ENCODE measurements at regions not wholly inside any gene's neighbourhood (a gene's known extent, or its start where the extent isn't known, plus 50 kb on each side); places are given as distances from the start of the nearest gene placed in this dataset.

DNA sequence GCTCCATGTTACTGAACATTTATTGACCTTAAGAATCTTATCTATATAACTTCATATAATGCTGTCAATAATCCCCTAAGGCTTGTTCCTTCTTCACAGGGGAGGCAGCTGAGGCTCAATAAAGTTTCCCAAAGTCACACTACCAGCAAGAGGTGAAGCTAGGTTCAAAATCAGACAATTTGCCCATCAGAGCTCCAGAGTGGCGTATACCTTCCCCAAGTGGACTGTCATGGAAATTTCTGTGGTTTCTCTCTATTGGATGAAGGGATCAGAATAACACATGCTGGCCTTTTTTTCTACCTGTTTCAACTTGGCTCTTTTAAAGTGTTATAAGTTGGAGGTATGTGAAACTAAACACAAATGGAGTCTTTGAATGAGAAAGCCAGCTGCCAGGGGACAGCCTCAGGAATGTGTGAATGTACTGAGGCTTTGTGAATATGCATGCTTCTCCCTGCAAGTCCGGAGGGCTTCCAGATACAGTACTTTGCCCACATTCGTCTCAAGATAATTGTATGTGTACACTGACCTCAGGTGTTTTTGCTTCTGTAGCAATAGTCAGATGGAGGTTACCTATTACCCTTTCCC lies 656.3 kb upstream of the CELF2 start:
- DNase-seq, result no peak

DNA sequence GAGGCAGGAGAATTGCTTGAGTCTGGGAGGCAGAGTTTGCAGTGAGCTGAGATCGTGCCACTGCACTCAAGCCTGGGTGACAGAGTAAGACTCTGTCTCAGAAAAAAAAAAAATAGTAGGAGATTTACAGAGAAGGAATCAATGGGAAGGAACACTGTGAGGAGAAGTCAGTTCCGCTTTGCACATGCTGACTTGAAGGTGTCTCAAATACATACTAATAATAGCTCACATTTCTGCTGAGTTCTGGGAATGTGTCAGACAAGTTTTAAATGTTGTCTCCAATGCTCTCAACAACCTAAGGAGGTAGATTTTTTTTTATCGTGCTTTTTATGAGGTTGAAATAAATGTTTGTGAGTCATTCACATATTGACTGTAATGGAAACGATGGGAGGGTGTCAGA lies 654.9 kb upstream of the CELF2 start:
- DNase-seq, result no peak

DNA sequence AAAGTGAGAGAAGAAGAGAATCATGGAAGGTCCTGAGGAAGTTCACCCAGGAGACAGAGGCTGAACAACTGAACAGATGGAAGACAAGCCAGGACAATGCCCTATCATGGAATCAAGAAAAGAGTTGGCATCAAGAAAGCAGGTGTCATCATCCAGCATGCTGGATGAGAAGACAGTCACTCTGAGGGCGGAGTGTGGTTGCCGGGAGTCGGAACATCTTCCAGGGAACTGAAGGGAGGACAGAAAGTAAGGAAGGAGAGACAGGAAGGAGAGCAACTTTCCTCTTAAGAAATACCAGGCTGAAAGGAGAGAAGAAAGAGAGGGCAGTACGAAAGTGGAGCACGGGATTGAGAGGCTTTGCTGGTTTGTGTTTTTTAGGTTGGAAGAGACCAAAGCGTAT lies 654.5 kb upstream of the CELF2 start:
- no peak for DNase-seq

DNA sequence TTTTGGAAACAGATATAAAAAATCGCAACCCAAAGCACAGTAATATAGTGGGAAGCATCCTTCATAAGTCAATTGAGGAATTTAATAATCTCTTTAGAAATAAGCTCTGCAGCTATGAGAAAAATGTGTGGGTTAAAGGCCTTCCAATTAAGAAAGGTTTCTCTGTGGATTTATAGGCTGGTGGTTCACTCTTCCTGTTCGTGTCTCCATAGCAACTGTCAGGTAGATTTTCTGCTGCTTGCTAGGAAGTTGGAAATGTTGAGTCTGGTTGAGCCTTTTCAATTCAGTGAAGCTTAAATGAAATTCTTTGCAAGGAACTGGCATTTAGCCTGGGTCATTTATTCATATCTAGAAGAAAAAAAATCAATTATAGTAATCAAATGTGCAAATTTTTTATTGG lies 652.8 kb upstream of the CELF2 start:
- no peak for DNase-seq

DNA sequence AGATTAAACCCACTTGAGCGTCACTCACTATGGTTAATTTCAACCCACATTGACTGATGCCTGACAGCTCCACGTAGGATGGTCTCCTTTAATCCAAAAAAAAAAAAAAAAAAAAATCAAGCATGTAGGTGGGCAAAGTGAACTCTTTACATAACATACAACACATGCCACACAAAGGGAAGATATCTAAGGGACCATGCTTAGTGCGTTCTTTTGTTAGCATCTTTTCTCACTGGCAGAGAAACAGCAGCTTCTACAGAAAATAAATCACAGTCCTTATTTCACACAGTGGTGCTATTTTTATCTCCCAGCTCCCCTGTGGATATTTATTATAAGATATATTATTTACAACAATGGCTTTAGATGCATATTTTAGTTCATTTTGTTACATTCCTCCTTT lies 652.0 kb upstream of the CELF2 start:
- no peak for DNase-seq

DNA sequence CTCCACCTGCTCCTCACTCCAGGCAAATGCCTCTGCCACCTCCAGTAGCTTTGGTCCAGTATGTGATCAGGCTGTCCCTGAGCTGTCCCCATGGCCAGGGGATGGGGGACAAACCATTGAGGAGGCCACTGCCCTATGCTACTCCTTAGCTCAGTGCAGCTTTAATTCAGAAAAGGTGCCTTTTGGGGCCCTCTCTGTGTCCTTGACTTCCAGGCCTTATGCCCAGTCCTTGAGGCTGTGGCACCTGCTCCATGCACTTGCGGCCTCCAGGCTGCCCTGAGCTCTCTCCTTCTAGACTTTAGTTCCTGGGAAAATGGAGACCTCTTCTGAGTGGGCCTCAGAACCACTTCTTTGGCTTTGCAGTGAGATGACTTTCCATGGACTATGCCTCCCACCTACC lies 650.8 kb upstream of the CELF2 start:
- DNase-seq, result no peak

DNA sequence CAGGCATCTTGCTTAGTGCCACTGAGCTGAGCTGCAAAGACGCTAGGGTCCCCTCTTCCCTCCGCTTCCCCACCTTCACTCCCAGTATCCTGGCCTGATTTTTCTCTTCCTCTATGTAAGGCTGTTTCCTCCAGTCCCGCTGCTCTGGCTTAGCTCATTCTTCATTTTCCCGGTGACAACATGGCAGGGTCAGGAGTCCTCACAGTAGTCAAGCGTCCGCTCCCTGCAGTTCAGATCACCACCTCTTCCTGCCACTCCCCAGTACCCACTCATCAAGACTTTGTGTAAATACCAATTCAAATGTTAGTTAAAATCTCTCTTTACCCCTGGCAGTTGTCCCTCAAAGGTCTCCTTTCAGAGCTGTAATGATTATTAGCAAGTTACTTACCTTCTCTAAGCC lies 650.4 kb upstream of the CELF2 start:
- no peak for DNase-seq

DNA sequence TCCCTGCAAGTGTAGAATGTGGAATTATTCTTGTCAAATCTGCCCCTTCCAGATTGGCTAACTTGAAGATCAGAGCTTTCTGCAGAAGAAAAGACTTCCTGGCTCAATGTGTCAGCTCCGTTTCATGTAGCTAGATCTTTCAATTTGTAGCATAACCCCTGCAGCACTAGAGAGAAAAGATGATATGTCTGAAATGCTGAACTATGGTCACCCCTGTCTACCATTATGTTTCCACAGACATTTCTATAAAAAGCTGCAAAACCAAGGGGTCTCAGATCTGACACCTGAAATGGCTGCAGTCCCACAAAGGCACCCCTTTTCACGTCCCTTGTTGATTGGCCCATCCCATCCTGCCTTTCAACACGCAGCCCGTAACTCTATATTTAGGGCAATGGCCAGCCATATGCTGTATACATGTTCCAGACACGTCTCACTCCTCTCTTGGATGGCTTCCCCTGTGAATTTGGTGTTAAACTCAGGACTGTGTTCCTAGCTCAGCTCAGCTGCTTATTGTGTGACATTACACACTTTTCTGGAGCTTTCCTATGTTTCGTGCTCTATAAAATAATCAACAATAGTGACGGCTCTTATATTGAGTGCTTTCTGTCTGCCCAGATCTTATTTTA lies 648.6 kb upstream of the CELF2 start:
- DNase-seq, result no peak

DNA sequence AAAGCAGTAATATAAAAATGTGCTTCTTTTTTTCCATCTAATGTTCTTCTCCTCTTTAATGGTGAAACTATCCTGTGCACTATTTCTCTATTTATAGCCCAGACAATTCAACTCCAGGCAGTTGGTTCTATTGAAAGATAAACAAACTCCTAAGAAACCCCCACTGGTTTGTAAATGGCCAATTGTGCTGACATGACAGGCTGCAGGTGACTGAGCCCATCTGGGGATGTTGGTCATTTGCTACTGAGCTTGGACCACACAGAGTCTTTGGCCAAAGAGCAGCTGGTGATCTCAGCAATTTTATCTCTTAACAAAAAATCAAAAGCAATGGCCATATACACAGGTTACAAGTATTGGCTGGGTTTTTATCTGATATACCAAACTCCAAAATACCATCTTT lies 631.8 kb upstream of the CELF2 start:
- DNase-seq, result no peak

DNA sequence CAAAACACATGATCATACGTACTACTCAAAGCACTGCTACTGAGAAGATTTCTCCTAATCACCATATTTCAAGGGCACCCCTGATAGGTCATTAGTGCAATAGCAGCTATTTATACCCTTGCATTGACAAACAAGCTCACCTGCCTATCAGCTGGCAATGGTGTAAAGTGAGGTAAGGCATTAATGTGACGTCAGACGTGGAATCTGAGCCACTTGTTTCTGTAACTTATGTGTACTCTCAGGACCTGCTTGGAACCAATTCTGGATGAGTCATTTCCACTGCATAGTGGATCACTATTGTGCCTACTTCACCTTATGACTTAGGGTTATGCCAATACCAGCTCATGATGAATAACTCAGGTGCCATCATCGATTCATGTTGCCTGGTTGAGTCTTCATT lies 628.5 kb upstream of the CELF2 start:
- no peak for DNase-seq

DNA sequence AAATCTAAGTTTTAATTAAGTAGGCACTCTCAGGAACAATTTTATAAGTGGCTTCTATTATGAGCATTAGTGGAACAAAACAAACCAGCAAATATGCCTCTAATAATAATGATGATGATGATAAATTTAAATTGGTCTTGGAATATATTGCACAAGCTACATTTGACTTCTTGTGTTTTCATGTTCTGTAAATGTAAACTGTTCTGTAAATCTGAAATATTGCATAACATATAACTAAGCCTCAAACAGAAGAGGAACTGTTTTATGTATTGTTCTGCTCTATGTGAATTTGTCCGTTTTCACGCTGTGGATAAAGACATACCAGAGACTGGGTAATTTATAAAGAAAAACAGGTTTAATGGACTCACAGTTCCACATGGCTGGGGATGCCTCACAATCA lies 625.2 kb upstream of the CELF2 start:
- no peak for DNase-seq

DNA sequence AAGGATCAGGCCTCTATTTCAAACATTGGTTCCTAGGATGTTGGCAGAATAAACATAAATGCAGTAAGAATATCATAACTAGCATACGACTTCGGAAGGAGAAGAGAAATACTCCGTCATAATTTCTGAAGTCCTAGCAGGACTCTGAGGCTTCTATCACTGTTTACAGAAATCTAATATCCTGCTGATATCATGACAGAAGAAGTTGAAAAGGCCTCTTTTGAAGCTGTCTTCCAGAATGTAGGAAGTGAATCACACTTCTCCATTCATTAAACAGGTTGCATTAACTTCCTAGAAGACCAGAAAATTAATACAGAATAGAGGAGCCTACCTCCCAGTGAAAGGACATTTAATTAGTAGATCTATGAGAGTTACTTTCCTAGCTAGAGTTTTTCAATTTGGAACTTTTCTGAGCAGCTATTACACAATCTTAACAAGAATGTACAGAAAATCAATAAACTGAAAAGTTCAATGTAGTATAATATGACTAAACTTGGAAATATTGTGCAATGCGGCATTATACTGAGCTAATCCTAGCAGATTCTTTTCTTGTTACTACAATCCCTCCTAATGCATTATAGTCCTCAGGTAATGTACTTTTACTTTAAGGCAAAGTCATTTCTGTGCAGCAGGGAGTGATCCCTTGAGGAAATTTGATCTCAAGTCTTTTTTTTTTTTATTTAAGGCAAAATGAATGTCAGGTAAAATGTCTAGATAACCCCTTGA lies 622.6 kb upstream of the CELF2 start:
- DNase-seq, result peak; percentile 5

DNA sequence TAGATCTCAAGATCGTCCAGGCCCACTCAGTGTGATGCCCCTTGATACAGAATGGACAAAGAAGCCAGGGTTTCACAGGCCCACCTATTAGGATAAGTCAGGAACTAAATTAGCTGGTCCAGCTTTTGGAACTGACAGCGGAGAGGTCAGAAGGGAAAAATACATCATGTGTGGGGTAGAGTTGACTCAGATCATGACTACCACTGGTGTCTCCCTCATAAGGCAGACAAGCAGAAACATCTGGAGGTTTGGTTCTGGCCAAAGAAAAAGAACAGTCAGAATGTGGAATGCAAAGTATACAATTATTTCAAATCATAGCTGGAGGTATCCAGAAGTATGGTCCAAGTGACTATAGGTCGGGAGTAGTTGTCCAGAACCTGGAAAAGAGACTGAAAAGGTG lies 621.1 kb upstream of the CELF2 start:
- DNase-seq, result no peak

DNA sequence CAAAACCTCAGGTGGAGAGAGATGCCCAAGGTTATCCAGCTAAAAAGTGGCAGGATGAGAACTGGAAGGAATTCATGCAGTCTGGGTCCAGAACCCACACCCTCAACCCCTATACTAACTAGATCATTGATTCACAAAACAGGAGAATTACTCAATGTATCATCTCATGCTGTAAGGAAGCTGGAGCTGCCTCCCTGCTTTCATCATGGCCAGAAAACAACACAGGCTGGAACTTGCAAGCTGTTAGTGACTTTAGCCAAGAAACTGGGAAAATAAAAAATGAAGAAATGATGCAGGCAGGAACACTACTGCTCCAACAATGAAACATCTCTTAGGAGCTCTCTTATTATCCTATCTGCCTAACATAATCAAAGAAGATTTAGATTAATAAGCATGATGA lies 619.8 kb upstream of the CELF2 start:
- DNase-seq, result no peak

DNA sequence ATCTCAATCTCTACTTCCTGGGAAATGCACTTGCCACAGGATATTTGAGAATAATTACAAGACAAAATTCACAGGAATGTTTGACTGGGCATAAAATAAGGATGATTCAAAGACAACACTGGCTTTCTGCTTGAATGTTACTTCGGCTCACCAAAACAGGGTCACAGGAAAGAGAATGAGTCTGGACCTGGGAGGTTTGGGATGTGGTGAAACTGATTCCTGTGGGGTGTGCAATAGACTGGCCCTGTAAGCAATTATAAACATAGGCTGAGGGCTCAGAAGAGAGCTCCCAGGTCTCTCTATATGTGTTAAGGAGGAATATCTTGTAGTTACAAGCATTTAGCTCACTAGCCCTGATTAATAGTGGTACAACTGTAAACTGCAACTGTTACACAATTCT lies 613.9 kb upstream of the CELF2 start:
- DNase-seq, result peak; percentile 1

DNA sequence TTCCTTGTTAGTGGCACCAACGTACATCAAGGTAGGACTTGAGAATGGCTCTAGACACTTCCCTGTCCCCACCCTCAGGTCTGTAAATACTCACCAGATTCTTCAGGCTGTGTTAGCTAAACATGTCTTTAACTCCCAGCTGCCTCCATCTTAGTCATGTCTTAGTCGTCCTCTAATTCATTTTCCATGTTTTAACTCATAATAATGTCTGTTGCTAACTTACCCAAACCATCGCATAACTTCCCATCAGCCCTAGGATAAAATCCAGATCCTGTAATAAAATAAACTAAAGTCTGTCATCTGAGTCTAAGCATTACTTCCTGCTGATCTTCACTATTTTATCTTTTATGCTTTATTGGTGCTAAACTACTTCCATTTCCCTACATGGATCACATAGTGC lies 600.0 kb upstream of the CELF2 start:
- DNase-seq, result no peak

DNA sequence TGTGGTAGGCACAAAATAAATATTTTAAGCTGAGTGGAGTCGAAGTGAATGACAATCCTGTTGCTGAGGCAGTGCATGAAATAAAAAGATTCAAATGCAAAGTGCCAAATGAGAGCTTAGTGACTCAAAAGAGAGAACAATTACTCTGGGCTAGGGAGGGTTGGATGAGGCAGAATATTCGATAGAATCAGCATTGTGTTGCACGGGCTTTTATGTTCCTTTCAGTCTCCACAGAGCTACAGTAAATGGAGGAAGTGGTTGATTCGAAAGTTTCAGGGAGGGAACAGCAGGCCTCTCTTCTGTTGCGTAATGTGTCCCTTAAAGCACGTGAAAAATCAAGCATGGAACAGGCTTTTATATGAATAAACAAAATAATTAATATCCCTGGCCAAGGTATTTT lies 599.3 kb upstream of the CELF2 start:
- DNase-seq, result no peak

DNA sequence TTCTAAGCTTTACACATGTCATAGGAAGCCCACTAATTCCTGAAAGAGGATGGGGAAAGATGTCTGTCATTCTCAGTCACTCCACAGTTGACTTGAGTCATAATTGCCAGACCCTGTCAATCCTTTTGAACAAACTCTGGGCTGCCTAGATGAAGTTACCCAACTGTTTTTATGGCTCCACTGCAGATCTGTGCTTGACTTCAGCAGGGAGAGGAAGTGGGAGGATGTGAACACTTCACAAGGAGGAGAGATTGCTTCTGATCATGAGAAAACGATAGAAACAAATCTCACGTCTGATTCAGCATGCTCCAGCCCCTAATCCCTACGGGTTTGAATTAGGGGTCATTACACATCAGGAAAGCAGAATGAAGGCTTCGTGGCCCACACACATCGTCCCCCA lies 596.6 kb upstream of the CELF2 start:
- DNase-seq, result no peak

DNA sequence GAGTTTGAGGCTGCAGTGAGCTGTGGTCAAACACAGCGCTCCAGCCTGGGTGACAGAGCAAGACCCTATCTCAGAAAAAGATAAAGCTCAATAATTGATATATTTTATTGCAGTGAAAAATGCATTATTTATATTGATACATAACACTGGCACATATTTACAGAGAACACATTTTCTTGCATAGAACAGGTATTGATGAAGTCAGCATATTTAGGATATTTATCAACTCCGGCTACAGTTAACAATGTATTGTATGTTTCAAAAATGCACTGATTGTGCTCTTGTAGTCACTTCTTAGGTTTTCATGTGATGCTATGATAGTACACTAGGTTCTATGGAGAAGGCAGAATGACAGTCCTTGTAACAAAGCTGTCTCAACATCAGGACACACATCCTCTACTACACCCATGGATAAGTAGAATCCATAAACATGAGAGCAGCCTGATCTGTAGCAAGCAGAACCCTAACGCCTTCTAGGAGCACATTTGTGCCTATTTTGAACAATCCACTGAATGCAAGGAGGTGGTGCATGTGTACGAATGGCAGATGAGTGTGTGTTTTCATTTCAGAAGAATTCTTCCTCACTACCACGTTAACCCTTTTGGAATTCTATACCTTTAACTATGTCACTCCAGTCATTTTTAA lies 586.1 kb upstream of the CELF2 start:
- no peak for DNase-seq

DNA sequence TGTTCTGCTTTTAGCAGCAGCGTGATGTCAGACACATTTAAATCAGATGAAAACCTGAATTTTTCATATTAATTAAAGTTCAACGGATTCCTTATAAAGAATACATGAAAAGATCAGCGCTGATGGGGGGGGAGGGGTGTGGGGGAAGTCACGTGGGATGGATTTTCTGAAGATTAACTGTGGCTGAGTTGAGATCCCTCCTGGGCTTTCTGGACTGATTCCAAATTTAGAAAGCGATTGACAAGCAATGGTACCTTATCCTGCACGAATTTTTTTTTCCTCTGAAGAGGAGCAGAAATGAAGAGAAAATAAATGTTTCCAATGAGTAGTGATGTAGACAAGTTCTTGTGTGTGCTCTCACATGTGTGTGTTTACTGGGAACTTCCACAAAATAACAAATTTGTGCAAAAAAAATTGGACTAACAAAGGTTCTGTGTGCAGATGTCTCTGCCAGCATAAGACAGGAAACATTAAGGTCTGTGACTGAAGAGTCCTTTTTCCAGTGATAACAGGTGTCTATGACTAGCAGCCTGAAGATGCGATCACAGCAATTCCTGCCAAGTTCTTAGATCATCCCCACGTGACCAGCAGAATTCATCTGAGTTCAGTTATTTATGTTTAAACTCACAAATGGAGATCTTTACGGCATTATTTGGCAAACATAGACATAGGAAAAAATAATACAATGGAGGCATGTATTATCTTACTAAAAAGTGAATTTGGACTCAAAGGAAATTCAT lies 585.2 kb upstream of the CELF2 start:
- DNase-seq, result no peak

DNA sequence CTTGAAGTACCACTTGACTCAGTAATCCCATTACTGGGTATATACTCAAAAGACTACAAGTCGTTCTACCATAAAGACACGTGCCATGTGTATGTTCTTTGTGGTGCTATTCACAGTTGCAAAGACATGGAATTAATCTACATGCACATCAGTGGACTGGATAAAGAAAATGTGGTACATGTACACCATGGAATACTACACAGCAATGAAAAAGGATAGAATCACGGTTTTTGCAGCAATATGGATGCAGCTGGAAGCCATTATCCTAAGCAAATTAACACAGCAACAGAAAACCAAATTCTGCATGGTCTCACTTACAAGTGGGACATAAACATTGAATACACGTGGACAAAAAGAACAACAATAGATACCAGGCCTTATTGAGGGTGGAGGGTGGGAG lies 583.4 kb upstream of the CELF2 start:
- DNase-seq, result no peak

DNA sequence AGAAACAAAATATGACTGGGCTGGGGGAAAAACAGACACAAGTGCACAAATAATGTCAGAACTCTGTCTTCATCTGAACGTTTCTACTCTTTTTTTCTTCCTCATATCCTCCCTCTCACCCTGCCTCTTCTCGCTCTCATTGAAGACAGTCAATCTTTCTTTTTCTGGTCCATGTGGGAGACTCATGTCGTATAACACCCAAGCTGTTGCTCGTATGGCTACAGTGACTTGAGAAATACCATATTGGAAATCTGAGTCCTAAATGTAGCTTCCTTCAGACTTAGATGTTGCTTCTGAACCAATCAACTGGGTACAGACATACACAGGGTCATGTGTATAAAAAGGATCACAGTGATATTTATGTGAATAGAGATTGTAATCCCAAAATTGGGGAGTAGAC lies 579.8 kb upstream of the CELF2 start:
- DNase-seq, result no peak

Data from fibroblast of skin of scalp (primary cell).